Left kidney (tissue), 1 donor: ENCODE measurements at regions not wholly inside any gene's neighbourhood (a gene's known extent, or its start where the extent isn't known, plus 50 kb on each side); places are given as distances from the start of the nearest gene placed in this dataset.

ENCODE experiments used
- DNase-seq: peaks from one replicate; pipeline ENCODE4 v3.0.0-alpha.2; 2013

GRCh38 chrX:4851534-4851933 lies 1138.1 kb upstream of the PRKX start:
- no peak for DNase-seq

DNA sequence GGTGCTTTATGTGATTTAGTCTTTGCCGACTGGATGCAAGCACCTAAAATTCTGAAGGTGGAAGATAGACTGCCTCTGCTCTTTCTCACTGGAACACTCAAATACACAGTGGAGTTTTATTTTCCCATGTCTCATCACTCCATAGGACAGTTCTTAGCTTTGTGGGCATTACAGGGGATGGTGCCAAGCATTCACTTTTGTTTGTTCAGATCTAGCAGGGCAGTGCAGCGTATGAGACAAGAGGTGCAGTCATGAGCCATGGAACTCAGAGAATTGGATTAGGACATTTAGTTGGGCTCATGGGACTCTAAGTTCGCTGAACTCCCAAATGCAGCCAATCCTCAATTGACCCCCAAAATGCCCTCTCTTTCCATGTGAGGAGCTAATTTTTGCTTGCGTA lies 1136.9 kb upstream of the PRKX start:
- DNase-seq, result no peak

- no peak for DNase-seq
Measured at GRCh38 chrX:4844376-4844775, 1130.9 kb upstream of the PRKX start.

DNA sequence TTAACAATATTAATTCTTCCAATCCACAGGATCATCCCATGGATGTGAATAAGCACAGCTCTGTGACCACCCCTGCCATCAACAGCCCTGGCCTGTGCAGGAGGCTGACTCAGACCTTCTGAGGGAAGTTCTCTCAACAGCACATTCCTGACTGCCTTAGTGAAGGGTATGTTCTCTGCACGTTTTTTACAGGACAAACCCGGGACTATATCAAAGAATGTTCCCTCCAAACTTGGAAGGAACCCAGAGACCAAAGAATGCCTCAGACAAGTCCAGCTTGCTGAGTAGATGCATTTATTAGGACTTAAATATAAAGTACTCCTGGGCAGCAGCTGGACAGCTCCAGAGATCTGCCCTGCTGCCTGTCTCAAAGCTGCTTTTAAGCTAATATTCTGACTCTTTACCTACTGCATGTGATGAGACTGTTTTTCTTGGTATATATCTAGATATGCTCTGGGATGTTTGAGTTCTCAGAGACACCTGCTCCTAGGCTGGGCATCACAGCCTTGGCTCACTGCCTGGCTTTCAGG lies 1127.8 kb upstream of the PRKX start:
- DNase-seq, result no peak

GRCh38 chrX:4831574-4831973 lies 1118.1 kb upstream of the PRKX start:
- no peak for DNase-seq

DNA sequence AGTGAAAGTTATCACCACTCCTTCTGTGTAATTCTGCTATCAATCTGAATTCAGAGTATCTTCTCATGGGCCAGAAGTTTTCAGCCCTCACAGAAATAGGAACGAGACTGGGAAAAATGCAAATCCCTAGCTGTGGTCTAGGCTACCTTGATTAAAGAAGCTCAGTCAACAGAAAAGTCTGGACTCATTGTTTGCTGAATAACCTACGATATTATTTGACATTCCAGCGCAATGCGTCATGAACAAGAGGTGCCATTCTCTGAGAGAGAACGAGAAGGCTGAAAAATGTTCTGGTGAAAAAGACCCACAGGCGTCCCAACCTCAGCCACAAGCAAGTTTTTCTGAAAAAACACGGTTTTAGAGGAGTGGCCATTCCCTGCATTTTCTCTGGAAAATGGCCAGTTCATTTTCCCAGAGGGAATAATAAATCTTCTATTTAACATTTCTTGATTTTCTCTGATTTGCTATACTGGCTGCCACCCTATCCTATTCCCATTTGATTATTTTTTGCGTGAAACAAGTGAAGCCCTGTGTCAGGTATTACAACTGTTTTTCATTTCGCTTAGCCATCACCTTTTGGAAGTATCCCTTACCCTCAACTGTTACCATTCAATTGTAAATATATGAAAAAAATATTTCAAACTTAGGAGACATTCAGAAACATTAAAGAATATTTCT lies 1117.6 kb upstream of the PRKX start:
- no peak for DNase-seq

GRCh38 chrX:4825550-4825949 lies 1112.1 kb upstream of the PRKX start:
- DNase-seq, result no peak

- no peak for DNase-seq
Measured at GRCh38 chrX:4809571-4809970, 1096.1 kb upstream of the PRKX start.

DNA sequence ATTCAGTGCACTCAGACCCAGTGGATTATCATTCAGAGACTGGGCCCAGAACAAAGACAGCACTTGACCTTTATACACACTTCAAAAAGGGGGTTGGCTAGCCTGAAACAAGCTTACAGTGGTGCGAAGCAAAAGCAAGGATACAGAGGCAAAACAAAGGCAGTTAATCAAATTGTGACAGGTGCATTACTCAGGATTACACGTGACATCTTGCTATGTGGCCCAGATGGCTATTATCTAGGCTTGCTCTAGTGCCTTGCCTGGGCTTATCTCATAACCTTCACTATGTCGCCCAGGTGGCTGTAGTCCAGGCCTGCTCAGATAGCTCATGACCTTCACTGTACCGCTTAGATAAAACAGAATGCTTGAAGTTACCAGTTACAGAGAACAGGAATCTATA lies 1092.1 kb upstream of the PRKX start:
- no peak for DNase-seq

- no peak for DNase-seq
Measured at GRCh38 chrX:4800756-4801155, 1087.3 kb upstream of the PRKX start.

DNA sequence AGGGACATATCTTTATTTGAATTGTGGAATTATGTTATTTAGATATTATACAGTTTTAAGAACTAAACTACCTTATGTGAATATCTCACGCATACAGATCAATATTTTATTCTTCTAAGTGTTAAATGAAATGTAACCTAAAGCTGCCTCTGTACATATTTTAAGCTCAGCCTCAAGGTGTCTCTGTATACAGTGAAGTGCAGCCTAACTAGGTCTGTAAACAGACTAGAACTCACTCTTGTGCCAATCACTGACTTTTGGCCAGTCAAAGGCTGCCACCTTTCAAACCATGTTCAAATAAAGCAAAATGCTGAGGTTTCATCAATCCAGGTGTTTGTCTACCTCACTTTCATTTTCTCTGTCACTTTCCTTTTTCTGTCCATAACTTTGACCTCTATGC lies 1074.5 kb upstream of the PRKX start:
- no peak for DNase-seq

DNA sequence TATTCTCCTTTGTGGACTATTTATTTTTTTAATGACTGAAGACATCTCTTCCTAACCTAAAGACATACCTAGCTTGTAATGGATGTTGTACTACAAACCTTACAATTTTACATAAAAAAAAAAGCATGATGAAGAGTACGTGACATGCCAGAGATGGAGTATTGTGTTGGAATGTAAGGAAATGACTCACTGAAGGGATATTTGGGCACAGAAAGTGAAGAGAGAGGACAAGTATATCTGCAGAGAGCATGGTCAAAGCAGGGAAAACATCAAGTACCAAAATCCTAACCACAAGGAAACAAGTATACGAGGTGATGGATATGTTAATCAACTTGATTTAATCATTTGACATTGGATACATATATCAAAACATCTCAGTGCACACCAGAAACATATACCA lies 1051.4 kb upstream of the PRKX start:
- DNase-seq, result no peak

GRCh38 chrX:4762196-4762595 lies 1048.7 kb upstream of the PRKX start:
- DNase-seq, result no peak

- DNase-seq, result no peak
Measured at GRCh38 chrX:4754878-4755604, 1041.6 kb upstream of the PRKX start.

DNA sequence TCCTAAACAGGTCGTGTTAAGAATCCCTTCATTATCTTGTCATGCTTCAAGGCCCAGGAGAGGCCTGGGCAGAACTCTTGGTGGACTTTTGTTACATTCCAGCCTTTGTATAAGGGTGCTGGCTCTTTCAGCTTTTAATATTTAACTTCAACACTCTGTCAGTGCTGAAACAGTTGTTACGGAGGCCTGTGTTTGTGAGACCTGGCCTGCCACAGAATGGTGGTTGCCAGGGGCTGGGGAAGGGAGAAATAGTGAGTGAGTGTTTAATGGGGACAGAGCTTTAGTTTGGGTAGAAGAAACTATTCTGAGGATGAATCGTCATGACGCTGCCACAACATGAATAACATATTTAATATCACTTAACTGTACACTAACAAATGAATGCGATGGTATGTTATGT lies 1027.6 kb upstream of the PRKX start:
- peak; percentile 11 for DNase-seq

GRCh38 chrX:4735299-4735698 lies 1021.9 kb upstream of the PRKX start:
- no peak for DNase-seq

- no peak for DNase-seq
Measured at GRCh38 chrX:4710618-4711433, 997.4 kb upstream of the PRKX start.

DNA sequence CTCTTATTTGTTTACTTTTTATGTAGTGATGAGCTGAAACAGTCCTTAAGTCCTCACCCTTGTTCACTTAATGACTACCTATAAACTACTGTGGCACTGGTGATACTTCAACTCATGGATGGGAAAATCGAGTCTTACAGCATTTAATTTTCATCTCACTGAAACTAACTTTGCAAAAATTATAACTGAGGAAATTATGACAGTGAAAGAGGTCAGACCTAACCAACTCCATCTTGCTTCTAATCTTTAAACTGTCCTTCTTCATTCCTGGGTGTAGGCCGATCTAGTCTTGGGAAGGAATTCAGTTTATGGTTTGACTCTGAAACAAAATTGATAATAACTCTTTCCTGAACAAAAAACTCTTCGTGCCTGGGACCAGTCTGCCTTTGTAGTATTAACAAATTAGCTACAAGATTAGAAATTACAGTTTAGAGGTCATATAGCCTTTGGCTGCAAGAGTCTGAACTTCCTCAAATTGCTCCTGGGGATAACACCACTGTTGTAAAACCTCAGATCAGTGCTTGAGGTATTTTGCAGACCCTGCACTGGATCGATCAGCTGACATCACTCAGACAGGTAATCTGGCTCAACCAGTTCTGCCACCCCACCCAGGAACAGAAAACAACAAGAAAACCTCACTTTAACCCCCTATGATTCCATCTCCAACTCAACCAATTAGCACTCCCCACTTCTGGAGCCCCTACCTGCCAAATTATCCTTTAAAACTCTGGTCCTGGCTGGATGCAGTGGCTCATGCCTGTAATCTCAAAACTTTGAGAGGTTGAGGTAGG lies 995.7 kb upstream of the PRKX start:
- DNase-seq, result no peak

GRCh38 chrX:4706961-4707360 lies 993.5 kb upstream of the PRKX start:
- DNase-seq, result no peak

DNA sequence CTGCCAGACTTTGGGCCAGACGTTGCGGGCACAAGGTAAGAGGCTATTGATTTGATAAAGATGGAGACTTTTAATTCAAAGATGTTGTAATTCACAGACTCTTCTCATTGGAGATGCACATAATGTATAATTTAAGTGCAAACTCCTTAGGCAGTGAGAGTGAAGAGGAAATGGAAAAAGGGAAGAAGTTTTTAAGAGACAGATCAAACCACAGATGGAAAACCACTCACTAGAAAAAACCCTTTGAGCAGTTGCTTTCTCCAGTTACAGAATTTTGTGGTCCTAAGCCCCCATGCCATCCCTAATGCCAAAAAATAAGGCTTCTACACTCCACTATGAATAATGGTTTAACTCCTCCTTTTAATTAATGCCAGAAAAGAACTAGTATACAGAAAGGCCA lies 977.1 kb upstream of the PRKX start:
- no peak for DNase-seq

DNA sequence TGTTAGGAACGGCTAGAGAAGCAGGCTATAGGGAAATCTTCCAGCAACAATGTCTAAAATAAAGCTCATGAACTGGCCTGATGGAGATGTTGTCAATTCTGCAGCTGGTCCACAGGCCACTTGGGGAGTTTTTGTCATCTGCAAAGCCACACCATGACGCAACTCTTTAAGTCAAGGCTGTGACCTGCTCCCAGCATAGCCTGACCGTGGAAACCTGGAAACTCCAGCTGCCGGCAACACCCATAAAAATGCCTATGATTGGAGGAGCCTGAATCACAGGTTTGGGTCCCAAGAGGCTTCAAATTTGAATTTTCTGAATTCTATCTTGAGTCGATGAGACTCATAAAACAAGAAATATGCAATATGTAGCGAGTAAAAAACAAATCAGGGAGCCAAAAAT lies 969.2 kb upstream of the PRKX start:
- DNase-seq, result no peak

DNA sequence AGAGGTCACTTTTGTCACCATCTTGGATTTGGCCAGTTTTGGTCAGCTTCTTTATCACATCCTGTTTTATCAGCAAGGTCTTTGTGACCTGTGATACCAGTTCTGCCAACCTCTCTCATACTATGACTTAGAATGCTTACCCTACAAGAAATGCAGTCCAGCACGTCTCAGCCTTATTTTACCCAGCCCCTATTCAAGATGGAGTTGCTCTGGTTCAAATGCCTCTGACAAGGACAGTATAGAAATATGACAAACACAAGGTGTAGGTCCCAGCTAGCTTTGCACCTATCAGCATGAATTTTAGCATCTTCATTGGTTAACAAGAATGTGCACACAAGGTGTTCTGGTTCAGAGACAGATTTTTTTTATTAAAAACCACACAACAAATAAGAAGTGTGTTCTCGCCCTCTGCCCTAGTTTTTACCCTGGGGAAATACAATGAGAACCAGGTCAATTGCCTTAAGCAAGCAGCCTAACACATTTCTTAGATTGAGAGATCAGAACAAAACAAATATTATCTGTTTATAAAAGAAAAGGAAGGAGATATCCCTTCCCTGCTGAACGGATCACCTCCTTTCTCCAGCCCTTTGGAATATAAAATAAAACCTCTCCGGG lies 962.3 kb upstream of the PRKX start:
- no peak for DNase-seq
